HG03097 (cell line): ENCODE measurements at regions not wholly inside any gene's neighbourhood (a gene's known extent, or its start where the extent isn't known, plus 50 kb on each side); places are given as distances from the start of the nearest gene placed in this dataset.
"Not testable (repeated sequence)": the region's sequence is repeated elsewhere in the genome, so short reads cannot be mapped to it uniquely, and the experiment has no call there.

Experiments used
- ATAC-seq: cut with Tn5 transposase; IDR thresholded peaks from one replicate; pipeline ENCODE4 v1.9.1; 2021; ENCODE audit not compliant: unreplicated experiment, low FRiP score

- ATAC-seq: no peak
These were observed 397.4 kb downstream of the OTOL1 start for GRCh38 chr3:161893972-161894371.

GRCh38 chr3:161894657-161895056 lies 398.0 kb downstream of the OTOL1 start:
- no peak for ATAC-seq

- ATAC-seq: no peak
These were observed 409.0 kb downstream of the OTOL1 start for GRCh38 chr3:161905520-161906132.

GRCh38 chr3:161913786-161914389 lies 417.3 kb downstream of the OTOL1 start:
- ATAC-seq: no peak

- no peak for ATAC-seq
These were observed 418.3 kb downstream of the OTOL1 start for GRCh38 chr3:161914703-161915417.

- no peak for ATAC-seq
These were observed 418.8 kb downstream of the OTOL1 start for GRCh38 chr3:161915418-161915750.

GRCh38 chr3:161920196-161920595 lies 423.6 kb downstream of the OTOL1 start:
- ATAC-seq: no peak

GRCh38 chr3:161925749-161926360 lies 429.2 kb downstream of the OTOL1 start:
- no peak for ATAC-seq

- no peak for ATAC-seq
These were observed 430.5 kb downstream of the OTOL1 start for GRCh38 chr3:161927131-161927530.

GRCh38 chr3:161939918-161940620 lies 443.5 kb downstream of the OTOL1 start:
- ATAC-seq: no peak

GRCh38 chr3:161940621-161940965 lies 444.0 kb downstream of the OTOL1 start:
- no peak for ATAC-seq

GRCh38 chr3:161941891-161942290 lies 445.3 kb downstream of the OTOL1 start:
- ATAC-seq: no peak

- not testable (repeated sequence) for ATAC-seq
These were observed 447.3 kb downstream of the OTOL1 start for GRCh38 chr3:161943801-161944345.

- ATAC-seq: no peak
These were observed 449.9 kb downstream of the OTOL1 start for GRCh38 chr3:161946443-161946960.

- no peak for ATAC-seq
These were observed 453.8 kb downstream of the OTOL1 start for GRCh38 chr3:161950318-161950868.

- ATAC-seq: no peak
These were observed 460.9 kb downstream of the OTOL1 start for GRCh38 chr3:161957467-161957866.

GRCh38 chr3:161964857-161965256 lies 468.2 kb downstream of the OTOL1 start:
- no peak for ATAC-seq

GRCh38 chr3:161969867-161970266 lies 473.3 kb downstream of the OTOL1 start:
- no peak for ATAC-seq

- no peak for ATAC-seq
These were observed 478.6 kb downstream of the OTOL1 start for GRCh38 chr3:161975201-161975600.

GRCh38 chr3:161977063-161977462 lies 480.5 kb downstream of the OTOL1 start:
- ATAC-seq: no peak
